ENCODE measurements at regions not wholly inside any gene's neighbourhood (a gene's known extent, or its start where the extent isn't known, plus 50 kb on each side); places are given as distances from the start of the nearest gene placed in this dataset.
"Not testable (repeated sequence)": the region's sequence is repeated elsewhere in the genome, so short reads cannot be mapped to it uniquely, and the experiment has no call there.

GRCh38 chr1:219072329-219072728 is 101.3 kb upstream of the LYPLAL1 start:
- no peak for DNase-seq
- H3K27me3 Mint-ChIP-seq (ENCODE audit: low read depth, poor library complexity): peaks cover 2% of the 10 kb centered on the region
- peaks cover 31% of the 10 kb centered on the region for H3K9me3 Mint-ChIP-seq
- no peak overlapping the region for H3K27ac Mint-ChIP-seq
- no peak overlapping the region for H3K4me3 Mint-ChIP-seq
- H3K36me3 Mint-ChIP-seq (ENCODE audit: low read depth): peaks cover 12% of the 10 kb centered on the region
- no peak for TF ChIP-seq CTCF (IDR thresholded peaks at IDR 0.05)
- no peaks in the 10 kb centered on the region for H3K4me1 Mint-ChIP-seq

GRCh38 chr1:219074084-219074728 is 99.5 kb upstream of the LYPLAL1 start:
- Mint-ChIP-seq H3K27ac (no peak overlapping the region), H3K36me3 (ENCODE audit: low read depth) (peaks cover 12% of the 10 kb centered on the region), H3K4me3 (no peak overlapping the region), H3K27me3 (ENCODE audit: low read depth, poor library complexity) (peaks cover 2% of the 10 kb centered on the region), H3K4me1 (no peaks in the 10 kb centered on the region), H3K9me3 (peaks cover 31% of the 10 kb centered on the region)
- no peak for DNase-seq
- TF ChIP-seq CTCF (IDR thresholded peaks at IDR 0.05): no peak

- DNase-seq: no peak
- Mint-ChIP-seq H3K36me3 (ENCODE audit: low read depth) (peaks cover 12% of the 10 kb centered on the region), H3K27ac (no peak overlapping the region), H3K27me3 (ENCODE audit: low read depth, poor library complexity) (peaks cover 4% of the 10 kb centered on the region), H3K9me3 (peaks cover 30% of the 10 kb centered on the region), H3K4me1 (no peaks in the 10 kb centered on the region), H3K4me3 (no peak overlapping the region)
- no peak for TF ChIP-seq CTCF (IDR thresholded peaks at IDR 0.05)
These were observed 98.4 kb upstream of the LYPLAL1 start for GRCh38 chr1:219075121-219075879.

- H3K27me3 Mint-ChIP-seq (ENCODE audit: low read depth, poor library complexity): peaks cover 3% of the 10 kb centered on the region
- peaks cover 4% of the 10 kb centered on the region for H3K36me3 Mint-ChIP-seq (ENCODE audit: low read depth)
- H3K4me3 Mint-ChIP-seq: no peak overlapping the region
- no peak for DNase-seq
- TF ChIP-seq CTCF (IDR thresholded peaks at IDR 0.05): no peak
- H3K9me3 Mint-ChIP-seq: peaks cover 20% of the 10 kb centered on the region
- no peak overlapping the region for H3K27ac Mint-ChIP-seq
- H3K4me1 Mint-ChIP-seq: no peaks in the 10 kb centered on the region
These were observed 97.2 kb upstream of the LYPLAL1 start for GRCh38 chr1:219076326-219076937.

- not testable (repeated sequence) for H3K27ac Mint-ChIP-seq; H3K9me3 Mint-ChIP-seq; H3K4me3 Mint-ChIP-seq; H3K27me3 Mint-ChIP-seq (ENCODE audit: low read depth, poor library complexity); DNase-seq; H3K4me1 Mint-ChIP-seq; H3K36me3 Mint-ChIP-seq (ENCODE audit: low read depth)
These were observed 95.9 kb upstream of the LYPLAL1 start for GRCh38 chr1:219077767-219078166.
